SK-N-SH treated with all-trans-retinoic acid at 6 μM for 48 hours (cell line): ENCODE measurements at regions not wholly inside any gene's neighbourhood (a gene's known extent, or its start where the extent isn't known, plus 50 kb on each side); places are given as distances from the start of the nearest gene placed in this dataset.

Source experiments
- ATAC-seq: fragments of 200-7000 bp; cut with Tn5 transposase; 3 replicates; pipeline ENCODE4 v1.9.1; 2020; ENCODE audit warnings: mild to moderate bottlenecking, moderate library complexity
- ARNTL ChIP-seq: fragments of 450-650 bp; formaldehyde crosslinking; IDR thresholded peaks from 2 replicates; pipeline ENCODE4 v1.5.0; 2020; ENCODE audit warnings: low read depth, mild to moderate bottlenecking, moderate library complexity, borderline replicate concordance
- BACH2 ChIP-seq: fragments of 250-450 bp; sonication (Bioruptor Pico); IDR thresholded peaks from 2 replicates; pipeline ENCODE4 v1.9.0; 2021; ENCODE audit warnings: mild to moderate bottlenecking, borderline replicate concordance
- CREB5 ChIP-seq: fragments of 250-450 bp; sonication (Bioruptor Pico); IDR thresholded peaks from 2 replicates; pipeline ENCODE4 v1.5.1; 2020; ENCODE audit warnings: low read depth, mild to moderate bottlenecking, moderate library complexity
- CSDC2 ChIP-seq: fragments of 250-450 bp; sonication (Bioruptor Pico); IDR thresholded peaks from 2 replicates; pipeline ENCODE4 v1.5.0; 2020; ENCODE audit warnings: mild to moderate bottlenecking, moderate library complexity
- CSRNP3 ChIP-seq: fragments of 250-450 bp; sonication (Bioruptor Pico); IDR thresholded peaks from 2 replicates; pipeline ENCODE4 v1.5.1; 2021; ENCODE audit warnings: mild to moderate bottlenecking, moderate library complexity
- ESRRG ChIP-seq: fragments of 250-450 bp; sonication (Bioruptor Pico); IDR thresholded peaks from 2 replicates; pipeline ENCODE4 v1.6.1; 2021; ENCODE audit warnings: mild to moderate bottlenecking
- GLIS3 ChIP-seq: fragments of 250-450 bp; sonication (Bioruptor Pico); IDR thresholded peaks from 2 replicates; pipeline ENCODE4 v1.5.0; 2020; ENCODE audit warnings: mild to moderate bottlenecking, moderate library complexity
- ISL1 ChIP-seq: fragments of 250-450 bp; sonication (Bioruptor Pico); IDR thresholded peaks from 2 replicates; pipeline ENCODE4 v2.1.2; 2022; ENCODE audit warnings: mild to moderate bottlenecking, moderate library complexity
- OSR1 ChIP-seq: fragments of 250-450 bp; sonication (Bioruptor Pico); IDR thresholded peaks from 2 replicates; pipeline ENCODE4 v1.8.0; 2022; ENCODE audit warnings: moderate library complexity, mild to moderate bottlenecking, inconsistent platforms
- PATZ1 ChIP-seq: fragments of 250-450 bp; sonication (Bioruptor Pico); IDR thresholded peaks from 2 replicates; pipeline ENCODE4 v1.8.0; 2020; ENCODE audit warnings: mild to moderate bottlenecking, moderate library complexity, borderline replicate concordance
- POU6F1 ChIP-seq: fragments of 250-450 bp; sonication (Bioruptor Pico); IDR thresholded peaks from 2 replicates; pipeline ENCODE4 v1.8.0; 2021; ENCODE audit warnings: low read depth, mild to moderate bottlenecking, moderate library complexity, borderline replicate concordance
- PPARA ChIP-seq: fragments of 250-450 bp; sonication (Bioruptor Pico); IDR thresholded peaks from 2 replicates; pipeline ENCODE4 v1.5.0; 2020; ENCODE audit warnings: mild to moderate bottlenecking, borderline replicate concordance
- SNAI2 ChIP-seq: fragments of 250-450 bp; sonication (Bioruptor Pico); IDR thresholded peaks from 2 replicates; pipeline ENCODE4 v1.5.0; 2020; ENCODE audit warnings: mild to moderate bottlenecking, moderate library complexity
- TSHZ2 ChIP-seq: fragments of 250-450 bp; sonication (Bioruptor Pico); IDR thresholded peaks from 2 replicates; pipeline ENCODE4 v1.5.0; 2020; ENCODE audit warnings: mild to moderate bottlenecking, moderate library complexity
- ZC3H10 ChIP-seq: fragments of 250-450 bp; sonication (Bioruptor Pico); IDR thresholded peaks from 2 replicates; pipeline ENCODE4 v1.5.1; 2021; ENCODE audit warnings: mild to moderate bottlenecking, moderate library complexity
- ZFP3 ChIP-seq: fragments of 250-450 bp; sonication (Bioruptor Pico); IDR thresholded peaks from 2 replicates; pipeline ENCODE4 v1.5.0; 2020; ENCODE audit warnings: mild to moderate bottlenecking, moderate library complexity
- ZFP30 ChIP-seq: fragments of 450-650 bp; formaldehyde crosslinking; IDR thresholded peaks from 2 replicates; pipeline ENCODE4 v1.5.0; 2022; ENCODE audit warnings: mild to moderate bottlenecking, moderate library complexity
- ZNF565 ChIP-seq: fragments of 450-650 bp; formaldehyde crosslinking; conservative IDR thresholded peaks from 2 replicates; pipeline ENCODE4 v1.5.0; 2020; ENCODE audit warnings: low read depth, mild to moderate bottlenecking, moderate library complexity
- ZNF70 ChIP-seq: fragments of 450-650 bp; formaldehyde crosslinking; IDR thresholded peaks from 2 replicates; pipeline ENCODE4 v1.5.0; 2020; ENCODE audit warnings: mild to moderate bottlenecking, moderate library complexity
- ZNF8 ChIP-seq: fragments of 450-650 bp; formaldehyde crosslinking; IDR thresholded peaks from 2 replicates; pipeline ENCODE4 v1.5.0; 2020; ENCODE audit warnings: mild to moderate bottlenecking, moderate library complexity

GRCh38 chr9:82127465-82127864 lies 138.9 kb downstream of the SPATA31D1 start:
- no peak for ATAC-seq

GRCh38 chr9:82128011-82128696 lies 139.6 kb downstream of the SPATA31D1 start:
- no peak for ATAC-seq
- TF ChIP-seq ISL1 (CRISPR knock-in tag) (no peak), SNAI2 (CRISPR knock-in tag) (no peak), BACH2 (CRISPR knock-in tag) (no peak), ZNF565 (no peak), ZC3H10 (CRISPR knock-in tag) (no peak), ESRRG (CRISPR knock-in tag) (no peak), GLIS3 (CRISPR knock-in tag) (no peak), CSRNP3 (no peak), PATZ1 (CRISPR knock-in tag) (no peak), ZFP3 (CRISPR knock-in tag) (no peak), ZFP30 (CRISPR knock-in tag) (no peak), OSR1 (no peak), POU6F1 (CRISPR knock-in tag) (no peak), PPARA (CRISPR knock-in tag) (no peak), ZNF8 (CRISPR knock-in tag) (no peak), CREB5 (CRISPR knock-in tag) (no peak), ARNTL (CRISPR knock-in tag) (no peak), CSDC2 (CRISPR knock-in tag) (no peak), ZNF70 (CRISPR knock-in tag) (no peak)
- TF ChIP-seq, all 23 proteins: peak for 0

More at GRCh38 chr9:82127465-82127864, 138.9 kb downstream of the SPATA31D1 start:
- TF ChIP-seq ISL1 (CRISPR knock-in tag) (no peak), TSHZ2 (no peak), PPARA (CRISPR knock-in tag) (no peak), PATZ1 (CRISPR knock-in tag) (no peak), GLIS3 (CRISPR knock-in tag) (no peak), ARNTL (CRISPR knock-in tag) (no peak), CSDC2 (CRISPR knock-in tag) (no peak)
